Fibroblast of skin of right biceps (primary cell): ENCODE measurements at regions not wholly inside any gene's neighbourhood (a gene's known extent, or its start where the extent isn't known, plus 50 kb on each side); places are given as distances from the start of the nearest gene placed in this dataset.
"Not testable (repeated sequence)": the region's sequence is repeated elsewhere in the genome, so short reads cannot be mapped to it uniquely, and the experiment has no call there.

Source experiments
- DNase-seq: peaks from one replicate; pipeline ENCODE4 v3.0.0-alpha.2; 2013

GRCh38 chr10:128567551-128567950 is 441.3 kb upstream of the MKI67 start:
- DNase-seq, result no peak

GRCh38 chr10:128568041-128568440 is 441.8 kb upstream of the MKI67 start:
- DNase-seq, result no peak

GRCh38 chr10:128568491-128568890 is 442.3 kb upstream of the MKI67 start:
- DNase-seq, result no peak

GRCh38 chr10:128568990-128569945 is 443.0 kb upstream of the MKI67 start:
- DNase-seq, result no peak

- no peak for DNase-seq
Measured at GRCh38 chr10:128570319-128570995, 444.2 kb upstream of the MKI67 start.

GRCh38 chr10:128571071-128571470 is 444.8 kb upstream of the MKI67 start:
- no peak for DNase-seq

GRCh38 chr10:128571745-128572144 is 445.5 kb upstream of the MKI67 start:
- no peak for DNase-seq

GRCh38 chr10:128572696-128573095 is 446.5 kb upstream of the MKI67 start:
- DNase-seq, result no peak

GRCh38 chr10:128573281-128573845 is 447.1 kb upstream of the MKI67 start:
- DNase-seq, result no peak

GRCh38 chr10:128573986-128574385 is 447.8 kb upstream of the MKI67 start:
- DNase-seq, result peak; percentile 15

- peak; percentile 37 for DNase-seq
Measured at GRCh38 chr10:128574581-128575210, 448.5 kb upstream of the MKI67 start.

GRCh38 chr10:128575761-128576160 is 449.5 kb upstream of the MKI67 start:
- peak; percentile 46 for DNase-seq

- no peak for DNase-seq
Measured at GRCh38 chr10:128576336-128576735, 450.1 kb upstream of the MKI67 start.

GRCh38 chr10:128576943-128577670 is 450.9 kb upstream of the MKI67 start:
- DNase-seq, result peak; percentile 88

- DNase-seq, result peak; percentile 10
Measured at GRCh38 chr10:128577958-128578750, 451.9 kb upstream of the MKI67 start.

- DNase-seq, result no peak
Measured at GRCh38 chr10:128578766-128579165, 452.5 kb upstream of the MKI67 start.

- DNase-seq, result no peak
Measured at GRCh38 chr10:128579280-128579865, 453.1 kb upstream of the MKI67 start.

- no peak for DNase-seq
Measured at GRCh38 chr10:128579901-128580300, 453.7 kb upstream of the MKI67 start.

- not testable (repeated sequence) for DNase-seq
Measured at GRCh38 chr10:128583125-128583524, 456.9 kb upstream of the MKI67 start.

- not testable (repeated sequence) for DNase-seq
Measured at GRCh38 chr10:128586599-128586998, 460.4 kb upstream of the MKI67 start.

- no peak for DNase-seq
Measured at GRCh38 chr10:128587689-128588088, 461.5 kb upstream of the MKI67 start.
